Activated CD4-positive, CD25-positive, alpha-beta regulatory T cell treated with anti-CD3 and anti-CD28 coated beads, Interleukin-2, amount 50 U/mL, for 16 hours (primary cell): ENCODE measurements at regions not wholly inside any gene's neighbourhood (a gene's known extent, or its start where the extent isn't known, plus 50 kb on each side); places are given as distances from the start of the nearest gene placed in this dataset.
"Not testable (repeated sequence)": the region's sequence is repeated elsewhere in the genome, so short reads cannot be mapped to it uniquely, and the experiment has no call there.

Experiments
- DNase-seq: peaks from one replicate; pipeline ENCODE4 v3.0.0-alpha.2; 2020; ENCODE audit warnings: low read depth, low spot score

DNA sequence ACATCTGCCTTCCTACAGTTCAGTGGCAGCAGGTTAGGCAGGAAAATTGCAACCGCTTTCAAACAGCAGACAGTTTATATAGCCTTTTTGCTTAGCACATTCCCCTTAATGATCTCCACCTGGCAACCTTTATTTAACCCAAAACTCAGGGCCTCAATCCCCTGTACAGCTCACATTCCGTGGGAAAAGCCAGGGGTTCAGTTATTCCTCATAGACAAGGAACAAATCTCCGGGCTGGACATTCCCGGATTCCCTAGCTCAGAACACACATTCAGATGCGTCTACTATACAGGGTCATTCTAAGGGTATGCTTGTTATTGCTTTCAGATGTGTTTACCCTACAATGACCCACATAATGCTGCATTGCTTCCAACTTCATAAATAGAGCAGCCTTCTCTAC lies 73.8 kb upstream of the DCN start:
- no peak for DNase-seq

- no peak for DNase-seq
These were observed 69.7 kb upstream of the DCN start for GRCh38 chr12:91252341-91252740.

GRCh38 chr12:91250273-91250665 lies 67.7 kb upstream of the DCN start:
- no peak for DNase-seq

GRCh38 chr12:91249518-91250272 lies 67.1 kb upstream of the DCN start:
- DNase-seq: no peak

DNA sequence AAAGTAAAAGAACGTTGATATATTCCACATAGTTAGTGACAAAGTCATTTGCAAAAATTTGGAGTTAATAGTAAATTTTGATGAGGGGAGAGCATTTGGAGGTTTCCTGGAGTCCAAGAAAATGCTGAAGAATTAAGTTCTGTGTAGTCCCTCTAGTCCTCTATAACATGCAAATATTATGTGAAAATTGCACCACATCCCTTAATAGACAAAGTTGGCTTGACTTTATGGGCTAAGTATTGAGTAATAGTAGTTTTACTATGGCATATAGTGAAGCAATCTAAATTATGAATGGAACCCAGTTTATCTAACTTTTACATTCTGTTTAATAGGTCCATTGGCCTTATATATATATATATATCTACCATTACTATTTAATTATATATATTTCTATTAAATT lies 66.4 kb upstream of the DCN start:
- no peak for DNase-seq

DNA sequence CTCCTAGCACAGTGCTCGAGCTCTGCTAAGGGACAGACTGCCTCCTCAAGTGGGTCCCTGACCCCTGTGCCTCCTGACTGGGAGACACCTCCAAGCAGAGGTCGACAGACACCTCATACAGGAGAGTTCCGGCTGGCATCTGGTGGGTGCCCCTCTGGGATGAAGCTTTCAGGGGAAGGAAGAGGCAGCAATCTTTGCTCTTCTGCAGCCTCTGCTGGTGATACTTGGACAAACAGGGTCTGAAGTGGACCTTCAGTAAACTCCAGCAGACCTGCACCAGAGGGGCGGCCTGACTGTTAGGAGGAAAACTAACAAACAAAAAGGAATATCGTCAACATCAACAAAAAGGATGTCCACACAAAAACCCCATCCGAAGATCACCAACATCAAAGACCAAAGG lies 60.6 kb upstream of the DCN start:
- not testable (repeated sequence) for DNase-seq

- DNase-seq: no peak
These were observed 59.1 kb upstream of the DCN start for GRCh38 chr12:91241756-91242155.

GRCh38 chr12:91240386-91241095 lies 57.9 kb upstream of the DCN start:
- no peak for DNase-seq

GRCh38 chr12:91239481-91239880 lies 56.9 kb upstream of the DCN start:
- no peak for DNase-seq
